MCF 10A (cell line): ENCODE measurements at regions not wholly inside any gene's neighbourhood (a gene's known extent, or its start where the extent isn't known, plus 50 kb on each side); places are given as distances from the start of the nearest gene placed in this dataset.

ENCODE experiments used
- BruUV-seq: library from RNA; stranded (reverse); fragments of 400-500 nt; replicated peaks from 2 replicates; lab custom pipeline; 2021; lab: Mats Ljungman, UMichigan
- CTCF ChIA-PET: fragments of 300-600 bp; sonication (Branson Sonifier 250); formaldehyde crosslinking; extraction: SDS; loops from one replicate; lab custom pipeline; 2021; ENCODE audit warnings: antibody characterized with exemption, inconsistent platforms; lab: Yijun Ruan, JAX
- POLR2A ChIA-PET: fragments of 300-600, 350-650 bp; sonication (Branson Sonifier 250); formaldehyde crosslinking; extraction: SDS; loops from one replicate; lab custom pipeline; 2020; ENCODE audit warnings: antibody characterized with exemption, inconsistent platforms; lab: Yijun Ruan, JAX
- DNase-seq: peaks from one replicate; pipeline ENCODE4 v3.0.0-alpha.2; 2018; ENCODE audit not compliant: unreplicated experiment
- H3K27ac Mint-ChIP-seq: one replicate; pipeline ENCODE4 v1.8.0; 2022; ENCODE audit warnings: mild to moderate bottlenecking, low read depth, mixed read lengths; ENCODE audit not compliant: unreplicated experiment
- H3K27me3 Mint-ChIP-seq: one replicate; pipeline ENCODE4 v1.8.0; 2022; ENCODE audit warnings: mixed read lengths; ENCODE audit not compliant: insufficient read depth, unreplicated experiment
- H3K36me3 Mint-ChIP-seq: one replicate; pipeline ENCODE4 v1.8.0; 2022; ENCODE audit warnings: mild to moderate bottlenecking, moderate library complexity, mixed read lengths; ENCODE audit not compliant: insufficient read depth, unreplicated experiment
- H3K4me1 Mint-ChIP-seq: one replicate; pipeline ENCODE4 v1.8.0; 2022; ENCODE audit warnings: mixed read lengths; ENCODE audit not compliant: insufficient read depth, unreplicated experiment
- H3K4me3 Mint-ChIP-seq: one replicate; pipeline ENCODE4 v1.8.0; 2022; ENCODE audit warnings: mild to moderate bottlenecking, moderate library complexity, mixed read lengths; ENCODE audit not compliant: unreplicated experiment
- H3K9me3 Mint-ChIP-seq: one replicate; pipeline ENCODE4 v1.8.0; 2022; ENCODE audit warnings: mixed read lengths; ENCODE audit not compliant: unreplicated experiment
- intact Hi-C: fragments of 100-400 bp; cut with micrococcal nuclease; formaldehyde crosslinking; loops from 2 replicates; pipeline ENCODE4 v1.14.1; 2022
- TF ChIP-seq, protein P1 (sequence below): fragments of 200-600 bp; IDR thresholded peaks from one replicate; pipeline ENCODE4 v1.8.0; 2022; ENCODE audit warnings: antibody characterized with exemption, mild to moderate bottlenecking; ENCODE audit not compliant: unreplicated experiment

DNA sequence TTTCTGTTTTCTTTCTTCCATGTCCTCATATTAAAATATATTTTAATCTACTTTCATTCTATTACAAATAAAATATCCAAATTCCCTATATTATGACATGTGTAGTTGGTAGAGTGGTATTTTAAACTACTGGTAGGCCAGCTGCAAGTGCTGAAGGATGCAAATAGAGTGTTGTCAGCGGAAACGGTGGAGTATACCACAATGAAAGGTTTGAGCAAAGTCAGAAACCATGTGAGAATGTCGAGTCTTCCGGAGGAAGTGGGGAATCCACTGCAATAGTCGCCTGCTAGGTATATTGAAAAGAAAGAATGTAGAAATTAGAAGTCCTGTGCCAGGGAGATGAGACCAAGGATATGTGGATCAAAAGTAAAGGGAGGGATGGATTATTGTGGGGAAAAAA lies 373.9 kb downstream of the DSEL start:
- Mint-ChIP-seq H3K9me3 (no peaks in the 10 kb centered on the region), H3K36me3 (no peaks in the 10 kb centered on the region), H3K4me3 (no peak overlapping the region), H3K4me1 (no peaks in the 10 kb centered on the region), H3K27ac (no peak overlapping the region), H3K27me3 (peaks cover 32% of the 10 kb centered on the region)
- no peak for DNase-seq
- TF ChIP-seq, protein P1, sequence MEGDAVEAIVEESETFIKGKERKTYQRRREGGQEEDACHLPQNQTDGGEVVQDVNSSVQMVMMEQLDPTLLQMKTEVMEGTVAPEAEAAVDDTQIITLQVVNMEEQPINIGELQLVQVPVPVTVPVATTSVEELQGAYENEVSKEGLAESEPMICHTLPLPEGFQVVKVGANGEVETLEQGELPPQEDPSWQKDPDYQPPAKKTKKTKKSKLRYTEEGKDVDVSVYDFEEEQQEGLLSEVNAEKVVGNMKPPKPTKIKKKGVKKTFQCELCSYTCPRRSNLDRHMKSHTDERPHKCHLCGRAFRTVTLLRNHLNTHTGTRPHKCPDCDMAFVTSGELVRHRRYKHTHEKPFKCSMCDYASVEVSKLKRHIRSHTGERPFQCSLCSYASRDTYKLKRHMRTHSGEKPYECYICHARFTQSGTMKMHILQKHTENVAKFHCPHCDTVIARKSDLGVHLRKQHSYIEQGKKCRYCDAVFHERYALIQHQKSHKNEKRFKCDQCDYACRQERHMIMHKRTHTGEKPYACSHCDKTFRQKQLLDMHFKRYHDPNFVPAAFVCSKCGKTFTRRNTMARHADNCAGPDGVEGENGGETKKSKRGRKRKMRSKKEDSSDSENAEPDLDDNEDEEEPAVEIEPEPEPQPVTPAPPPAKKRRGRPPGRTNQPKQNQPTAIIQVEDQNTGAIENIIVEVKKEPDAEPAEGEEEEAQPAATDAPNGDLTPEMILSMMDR, result no peak
- ChIA-PET CTCF (no interaction called here), POLR2A (no interaction called here)
- BruUV-seq, result no TSS peak
- intact Hi-C loops, result no loop called here

DNA sequence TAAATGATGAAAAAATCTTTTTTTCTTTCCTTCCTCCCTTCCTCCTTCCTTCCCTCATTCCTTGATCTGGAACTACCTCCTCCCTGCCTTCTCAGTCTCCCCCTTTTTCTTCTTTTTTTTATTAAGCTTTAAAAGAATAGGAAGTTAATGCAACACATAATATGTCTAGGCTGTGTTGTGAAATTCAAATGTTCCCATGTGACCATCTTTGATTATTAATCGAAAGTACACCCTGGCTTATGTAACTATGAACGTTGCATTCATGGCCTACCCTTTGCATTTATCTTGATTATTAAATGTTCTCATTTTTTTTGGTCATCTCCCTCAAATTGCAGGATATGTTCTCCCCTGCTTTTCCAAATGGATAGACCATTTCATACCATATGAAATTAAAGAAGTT lies 376.0 kb downstream of the DSEL start:
- BruUV-seq, result no TSS peak
- DNase-seq, result no peak
- peaks cover 53% of the 10 kb centered on the region for H3K27me3 Mint-ChIP-seq
- TF ChIP-seq, protein P1, result no peak
- H3K9me3 Mint-ChIP-seq, result no peaks in the 10 kb centered on the region
- H3K4me3 Mint-ChIP-seq, result no peak overlapping the region
- ChIA-PET CTCF (interaction anchor here (0.6 kb wide), 1 partner anchor 1682 kb away, joined by 6 read pairs; no protein-coding TSS in a partner anchor), POLR2A (no interaction called here)
- no peak overlapping the region for H3K27ac Mint-ChIP-seq
- H3K36me3 Mint-ChIP-seq, result no peaks in the 10 kb centered on the region
- H3K4me1 Mint-ChIP-seq, result no peaks in the 10 kb centered on the region
- intact Hi-C loops, result no loop called here

DNA sequence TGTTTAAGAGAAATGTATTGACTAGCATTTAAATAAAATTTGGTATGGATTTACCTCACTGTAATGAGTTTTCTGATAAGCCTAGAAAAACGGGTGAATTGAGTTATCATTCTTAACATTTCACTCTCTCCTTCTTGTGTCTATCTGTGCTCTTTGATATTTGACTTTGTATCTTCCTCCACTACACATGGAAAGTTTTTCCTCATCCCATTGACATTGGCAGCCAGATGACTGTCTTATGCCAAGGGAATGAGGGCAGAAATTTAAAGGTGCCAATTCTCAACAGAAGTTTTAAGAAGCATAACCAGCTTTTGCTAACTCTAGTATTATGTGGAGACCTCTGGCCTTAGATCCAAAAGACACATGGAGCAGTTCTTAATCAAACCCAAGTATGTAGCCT lies 376.6 kb downstream of the DSEL start:
- POLR2A ChIA-PET, result no interaction called here
- intact Hi-C loops, result no loop called here
- Mint-ChIP-seq H3K36me3 (no peaks in the 10 kb centered on the region), H3K4me3 (no peak overlapping the region), H3K9me3 (no peaks in the 10 kb centered on the region), H3K27me3 (peaks cover 59% of the 10 kb centered on the region), H3K4me1 (no peaks in the 10 kb centered on the region), H3K27ac (no peak overlapping the region)
- DNase-seq, result no peak
- CTCF ChIA-PET, result interaction anchor here (0.6 kb wide), 1 partner anchor 1683 kb away, joined by 6 read pairs; no protein-coding TSS in a partner anchor
- no TSS peak for BruUV-seq
- TF ChIP-seq, protein P1, result no peak

DNA sequence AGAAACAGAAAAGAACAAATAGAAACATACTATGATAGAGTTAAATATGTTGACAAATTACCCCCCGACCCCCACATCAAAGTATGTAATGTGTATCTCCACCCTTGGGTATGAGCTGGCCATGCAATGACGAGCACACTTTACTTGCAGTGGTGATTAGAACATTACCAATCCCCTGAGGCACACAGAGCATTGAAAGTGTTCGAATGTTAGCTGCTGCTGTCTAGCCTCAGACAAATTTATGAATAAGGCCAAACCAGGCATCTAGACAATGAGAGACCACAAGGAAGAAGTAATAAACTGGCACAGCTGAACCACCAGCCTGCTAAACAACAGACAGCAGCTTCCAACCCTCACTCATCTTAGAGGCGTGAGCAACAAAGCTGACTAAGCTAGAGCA lies 380.5 kb downstream of the DSEL start:
- H3K27ac Mint-ChIP-seq, result no peak overlapping the region
- no peaks in the 10 kb centered on the region for H3K9me3 Mint-ChIP-seq
- peaks cover 84% of the 10 kb centered on the region for H3K27me3 Mint-ChIP-seq
- ChIA-PET POLR2A (no interaction called here), CTCF (interaction anchor here (1.5 to 2.6 kb wide), 2 partner anchors 32 to 65 kb away, joined by 6 to 9 read pairs; no protein-coding TSS in a partner anchor)
- TF ChIP-seq, protein P1, result no peak
- no TSS peak for BruUV-seq
- H3K36me3 Mint-ChIP-seq, result no peaks in the 10 kb centered on the region
- no peak overlapping the region for H3K4me3 Mint-ChIP-seq
- DNase-seq, result no peak
- H3K4me1 Mint-ChIP-seq, result no peaks in the 10 kb centered on the region
- intact Hi-C loops, result no loop called here
